Ascending aorta (tissue), 2 donors: ENCODE measurements at regions not wholly inside any gene's neighbourhood (a gene's known extent, or its start where the extent isn't known, plus 50 kb on each side); places are given as distances from the start of the nearest gene placed in this dataset.

Source experiments
- DNase-seq, 2 donors: peaks; one replicate each; pipeline ENCODE4 v3.0.0-alpha.2; 2019; ENCODE audit warnings: low spot score in 2 of 2
- H3K27ac ChIP-seq, 2 donors: fragments of 200-600 bp; sonication (generic); one replicate each; pipeline ENCODE4 v1.5.1; 2016 to 2017; ENCODE audit warnings: mild to moderate bottlenecking in 1 of 2
- H3K27me3 ChIP-seq: fragments of 200-600 bp; sonication (generic); one replicate; pipeline ENCODE4 v1.5.1; 2017
- H3K36me3 ChIP-seq, 2 donors: fragments of 200-600 bp; sonication (generic); one replicate each; pipeline ENCODE4 v1.5.1; 2016
- H3K4me1 ChIP-seq, 2 donors: fragments of 200-600 bp; sonication (generic); one replicate each; pipeline ENCODE4 v1.5.1; 2016 to 2017; ENCODE audit warnings: mild to moderate bottlenecking in 1 of 2
- H3K4me3 ChIP-seq, 2 donors: fragments of 200-600 bp; sonication (generic); one replicate each; pipeline ENCODE4 v1.5.1; 2016 to 2017; ENCODE audit warnings: mild to moderate bottlenecking in 1 of 2
- H3K9me3 ChIP-seq, 2 donors: fragments of 200-600 bp; sonication (generic); one replicate each; pipeline ENCODE4 v1.5.1; 2016
- intact Hi-C: fragments of 100-400 bp; cut with DNase I; formaldehyde crosslinking; loops from one replicate; pipeline ENCODE4 v1.15.1; 2023
- TF ChIP-seq, protein P1 (sequence below), 3 experiments: fragments of 200-600 bp in 2 of 3; fragments of 450-650 bp in 1 of 3; sonication (generic) in 2 of 3; IDR thresholded peaks; one replicate each; pipeline ENCODE4 v1.5.1; 2016 to 2019; ENCODE audit warnings: antibody characterized with exemption in 3 of 3, mild to moderate bottlenecking in 1 of 3, moderate library complexity in 1 of 3

DNA sequence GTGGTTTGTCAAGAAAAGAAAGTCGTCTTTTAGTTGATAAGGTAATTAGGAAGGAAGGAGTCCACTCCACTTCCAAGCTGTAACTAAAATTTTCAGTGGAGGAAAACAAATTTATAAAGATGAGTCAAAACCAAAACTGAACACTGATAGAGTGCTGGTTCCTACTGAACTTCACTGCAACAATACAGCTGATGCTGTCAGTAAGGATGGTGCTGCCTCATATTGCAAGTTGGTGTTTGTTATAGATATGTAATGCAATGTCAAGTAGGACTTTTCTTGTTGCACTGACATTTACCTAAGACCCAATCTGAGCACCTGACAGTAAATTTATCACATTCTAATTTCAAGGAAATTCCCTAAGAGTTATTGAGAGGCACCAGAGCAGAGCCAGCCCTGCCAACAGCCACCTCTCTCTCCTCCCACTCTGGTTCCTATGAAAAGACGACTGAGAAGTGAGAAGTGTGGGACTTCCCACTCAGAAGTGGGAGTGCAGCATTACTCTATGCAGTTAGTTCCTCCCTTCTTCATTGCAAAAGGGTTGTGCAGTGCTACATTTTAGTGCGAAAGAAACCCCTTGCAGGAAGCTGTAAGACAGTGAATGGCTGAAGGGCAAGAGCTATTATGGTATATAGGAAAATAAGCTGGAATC is 350.8 kb downstream of the NFIB start:
- no peaks in the 10 kb centered on the region for H3K27me3 ChIP-seq
- H3K4me3 ChIP-seq, result no peak overlapping the region
- H3K36me3 ChIP-seq, result no peaks in the 10 kb centered on the region
- intact Hi-C loops, result no loop called here
- no peaks in the 10 kb centered on the region for H3K9me3 ChIP-seq
- H3K27ac ChIP-seq, result no peak overlapping the region
- TF ChIP-seq, protein P1, sequence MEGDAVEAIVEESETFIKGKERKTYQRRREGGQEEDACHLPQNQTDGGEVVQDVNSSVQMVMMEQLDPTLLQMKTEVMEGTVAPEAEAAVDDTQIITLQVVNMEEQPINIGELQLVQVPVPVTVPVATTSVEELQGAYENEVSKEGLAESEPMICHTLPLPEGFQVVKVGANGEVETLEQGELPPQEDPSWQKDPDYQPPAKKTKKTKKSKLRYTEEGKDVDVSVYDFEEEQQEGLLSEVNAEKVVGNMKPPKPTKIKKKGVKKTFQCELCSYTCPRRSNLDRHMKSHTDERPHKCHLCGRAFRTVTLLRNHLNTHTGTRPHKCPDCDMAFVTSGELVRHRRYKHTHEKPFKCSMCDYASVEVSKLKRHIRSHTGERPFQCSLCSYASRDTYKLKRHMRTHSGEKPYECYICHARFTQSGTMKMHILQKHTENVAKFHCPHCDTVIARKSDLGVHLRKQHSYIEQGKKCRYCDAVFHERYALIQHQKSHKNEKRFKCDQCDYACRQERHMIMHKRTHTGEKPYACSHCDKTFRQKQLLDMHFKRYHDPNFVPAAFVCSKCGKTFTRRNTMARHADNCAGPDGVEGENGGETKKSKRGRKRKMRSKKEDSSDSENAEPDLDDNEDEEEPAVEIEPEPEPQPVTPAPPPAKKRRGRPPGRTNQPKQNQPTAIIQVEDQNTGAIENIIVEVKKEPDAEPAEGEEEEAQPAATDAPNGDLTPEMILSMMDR (IDR thresholded peaks at IDR 0.05), result no peak
- peaks cover 0 to 20% of the 10 kb centered on the region in 2 donors for H3K4me1 ChIP-seq
- DNase-seq, result no peak

DNA sequence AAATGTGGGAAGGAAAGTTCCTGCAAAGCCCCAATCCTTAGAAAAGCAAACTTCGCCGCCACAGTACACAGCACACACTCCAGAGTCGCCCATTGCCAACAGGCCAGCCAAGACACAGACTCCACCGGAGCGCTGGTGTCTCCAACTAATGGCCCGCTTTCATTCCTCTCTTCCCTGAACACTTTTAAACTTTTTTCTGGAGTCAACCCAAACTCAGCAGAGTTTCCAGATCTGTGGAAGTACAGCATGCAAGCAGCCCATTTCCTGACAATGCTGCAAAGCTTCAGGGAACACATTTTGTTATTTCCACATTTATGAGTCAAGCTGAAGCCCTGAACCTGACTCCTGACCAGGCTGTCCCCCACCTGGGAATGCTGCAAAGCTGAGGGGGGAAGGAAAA is 351.9 kb downstream of the NFIB start:
- peak in 1 of 2 donors; percentile 66 for DNase-seq
- Histone ChIP-seq H3K4me3 (peak overlapping the region in 1 of 2 donors; percentile 6), H3K27me3 (no peaks in the 10 kb centered on the region), H3K27ac (peak overlapping the region; percentile 74 to 79), H3K4me1 (peaks cover 0 to 23% of the 10 kb centered on the region in 2 donors), H3K9me3 (no peaks in the 10 kb centered on the region), H3K36me3 (no peaks in the 10 kb centered on the region)
- TF ChIP-seq, protein P1 (IDR thresholded peaks at IDR 0.05), result no peak
- intact Hi-C loops, result no loop called here

GRCh38 chr9:13960011-13960765 is 353.8 kb downstream of the NFIB start:
- Histone ChIP-seq H3K9me3 (no peaks in the 10 kb centered on the region), H3K4me1 (peaks cover 0 to 23% of the 10 kb centered on the region in 2 donors), H3K36me3 (no peaks in the 10 kb centered on the region), H3K27ac (peak overlapping the region in 1 of 2 donors; percentile 38), H3K4me3 (no peak overlapping the region), H3K27me3 (no peaks in the 10 kb centered on the region)
- TF ChIP-seq, protein P1 (IDR thresholded peaks at IDR 0.05), result no peak
- intact Hi-C loops, result no loop called here
- DNase-seq, result no peak

- Histone ChIP-seq H3K4me3 (no peak overlapping the region), H3K9me3 (no peaks in the 10 kb centered on the region), H3K27ac (no peak overlapping the region), H3K27me3 (no peaks in the 10 kb centered on the region), H3K4me1 (peaks cover 0 to 23% of the 10 kb centered on the region in 2 donors), H3K36me3 (no peaks in the 10 kb centered on the region)
- no peak for DNase-seq
- TF ChIP-seq, protein P1 (IDR thresholded peaks at IDR 0.05), result no peak
- intact Hi-C loops, result no loop called here
These were observed 355.3 kb downstream of the NFIB start for GRCh38 chr9:13958672-13959071.

- DNase-seq, result no peak
- H3K4me3 ChIP-seq, result no peak overlapping the region
- H3K27ac ChIP-seq, result no peak overlapping the region
- no peaks in the 10 kb centered on the region for H3K36me3 ChIP-seq
- TF ChIP-seq, protein P1 (IDR thresholded peaks at IDR 0.05), result no peak
- H3K9me3 ChIP-seq, result no peaks in the 10 kb centered on the region
- intact Hi-C loops, result no loop called here
- H3K4me1 ChIP-seq, result peaks cover 0 to 21% of the 10 kb centered on the region in 2 donors
- H3K27me3 ChIP-seq, result no peaks in the 10 kb centered on the region
These were observed 356.9 kb downstream of the NFIB start for GRCh38 chr9:13957089-13957488.
